ENCODE measurements at regions not wholly inside any gene's neighbourhood (a gene's known extent, or its start where the extent isn't known, plus 50 kb on each side); places are given as distances from the start of the nearest gene placed in this dataset.

- TF ChIP-seq IRF3 (IDR thresholded peaks at IDR 0.05; ENCODE audit: low read depth, low read length) (no peak), NRF1 (IDR thresholded peaks at IDR 0.05; ENCODE audit: low read depth, low read length) (no peak)
These were observed 76.3 kb upstream of the ATP2B2 start (continued) for GRCh38 chr3:10581716-10582115.

- H3K4me1 ChIP-seq (ENCODE audit: control insufficient read depth in 1 of 2, insufficient read depth in 2 of 2, low read depth in 1 of 2, low read length in 1 of 2), result no peaks in the 10 kb centered on the region
- no peaks in the 10 kb centered on the region for H3F3A ChIP-seq (replicated peaks; ENCODE audit: insufficient read depth)
- ChIA-PET CTCF (no interaction called here), POLR2A (no interaction called here)
- no peak for DNase-seq
- no peak overlapping the region for H3K4me2 ChIP-seq
- no peak for TF ChIP-seq MXI1 (IDR thresholded peaks at IDR 0.05; ENCODE audit: low read depth, low read length)
- TF ChIP-seq YY1 (IDR thresholded peaks at IDR 0.05; ENCODE audit: low read depth), result no peak
- no peak for TF ChIP-seq USF1 (IDR thresholded peaks at IDR 0.05; ENCODE audit: borderline replicate concordance, low read depth)
- TF ChIP-seq USF2 (IDR thresholded peaks at IDR 0.05; ENCODE audit: borderline replicate concordance, low read depth, low read length), result no peak
- TF ChIP-seq CHD2 (IDR thresholded peaks at IDR 0.05; ENCODE audit: low read length, partially characterized antibody), result no peak
- TF ChIP-seq FOSL2 (IDR thresholded peaks at IDR 0.05; ENCODE audit: borderline replicate concordance, low read depth), result no peak
- TF ChIP-seq MEF2A (IDR thresholded peaks at IDR 0.05; ENCODE audit: borderline replicate concordance, low read depth), result no peak
- no peak for TF ChIP-seq TAF1 (IDR thresholded peaks at IDR 0.05; ENCODE audit: borderline replicate concordance, low read depth, low read length)
- no peak for TF ChIP-seq IRF3 (IDR thresholded peaks at IDR 0.05; ENCODE audit: low read depth, low read length)
- no peak for TF ChIP-seq RCOR1 (IDR thresholded peaks at IDR 0.05; ENCODE audit: low read length)
- no peak for TF ChIP-seq JUND (IDR thresholded peaks at IDR 0.05)
- TF ChIP-seq SIN3A (IDR thresholded peaks at IDR 0.05; ENCODE audit: borderline replicate concordance, low read depth, low read length), result no peak
- no peaks in the 10 kb centered on the region for H3K27me3 ChIP-seq (ENCODE audit: insufficient read depth)
- H3K36me3 ChIP-seq (replicated peaks in 1 of 2; ENCODE audit: control insufficient read depth in 1 of 2, insufficient read depth in 2 of 2, low read length in 1 of 2), result no peaks in the 10 kb centered on the region
- H4K20me1 ChIP-seq (ENCODE audit: insufficient read depth), result no peaks in the 10 kb centered on the region
- H3K9me3 ChIP-seq, result no peaks in the 10 kb centered on the region
- no peak overlapping the region for H3K27ac ChIP-seq (ENCODE audit: low read depth in 2 of 2, low read length in 1 of 2)
- H3K9me2 ChIP-seq, result no peaks in the 10 kb centered on the region
- no peaks in the 10 kb centered on the region for H3K79me2 ChIP-seq (ENCODE audit: insufficient read depth)
- no peak overlapping the region for H3K9ac ChIP-seq
- 25% methylated on average over 3 of the region's 3 CpGs for WGBS (ENCODE audit: low lambda C conversion rate)
- no peak overlapping the region for H2AFZ ChIP-seq (ENCODE audit: low read depth)
- no peak overlapping the region for H3K4me3 ChIP-seq (ENCODE audit: low read depth in 2 of 2, low read length in 1 of 2)
These were observed 77.3 kb upstream of the ATP2B2 start for GRCh38 chr3:10582733-10583132.
